IPS DF 6.9 (cell line): ENCODE measurements at regions not wholly inside any gene's neighbourhood (a gene's known extent, or its start where the extent isn't known, plus 50 kb on each side); places are given as distances from the start of the nearest gene placed in this dataset.
"Not testable (repeated sequence)": the region's sequence is repeated elsewhere in the genome, so short reads cannot be mapped to it uniquely, and the experiment has no call there.

Source experiments
- DNase-seq: peaks from one replicate; pipeline ENCODE4 v3.0.0-alpha.2; 2013; ENCODE audit warnings: low read depth, low spot score
- H3K27ac ChIP-seq: one replicate; pipeline ENCODE4 v1.5.1; 2013; ENCODE audit warnings: low read length, control low read depth
- H3K27me3 ChIP-seq: 2 replicates; pipeline ENCODE4 v1.6.1; 2013; ENCODE audit warnings: mild to moderate bottlenecking, low read length; ENCODE audit not compliant: control insufficient read depth, insufficient read depth
- H3K36me3 ChIP-seq: 2 replicates; pipeline ENCODE4 v1.6.1; 2013; ENCODE audit warnings: low read length; ENCODE audit not compliant: control insufficient read depth, insufficient read depth
- H3K4me1 ChIP-seq: 2 replicates; pipeline ENCODE4 v1.6.1; 2013; ENCODE audit warnings: low read length; ENCODE audit not compliant: control insufficient read depth, insufficient read depth
- H3K4me3 ChIP-seq: 2 replicates; pipeline ENCODE4 v1.5.1; 2013; ENCODE audit warnings: mild to moderate bottlenecking, low read length
- H3K9me3 ChIP-seq: 2 replicates; pipeline ENCODE4 v1.6.1; 2013; ENCODE audit warnings: low read length, inconsistent platforms; ENCODE audit not compliant: control insufficient read depth, insufficient read depth
- WGBS: extraction: QIAGEN DNeasy Blood & Tissue Kit; methylation state at CpG from one replicate; pipeline ENCODE4 v1.1.7; 2013; ENCODE audit warnings: mixed read lengths, missing lambda C conversion rate; ENCODE audit not compliant: insufficient read length, insufficient coverage; 5-methylcytosine and 5-hydroxymethylcytosine counted together

GRCh38 chr11:38123673-38124072, 1525.6 kb upstream of the RAG2 start:
- WGBS = no CpG with 5 or more reads among the region's 9 CpGs
- Histone ChIP-seq H3K4me3 (no peak overlapping the region), H3K9me3 (no peaks in the 10 kb centered on the region), H3K4me1 (no peaks in the 10 kb centered on the region), H3K27ac (no peak overlapping the region), H3K36me3 (no peaks in the 10 kb centered on the region), H3K27me3 (no peaks in the 10 kb centered on the region)
- no peak for DNase-seq

- no CpG with 5 or more reads among the region's 5 CpGs for WGBS
Measured at GRCh38 chr11:38116616-38117015, 1518.6 kb upstream of the RAG2 start.

GRCh38 chr11:38115381-38115780, 1517.3 kb upstream of the RAG2 start:
- H3K36me3 ChIP-seq, DNase-seq, H3K9me3 ChIP-seq, H3K27ac ChIP-seq, H3K4me1 ChIP-seq, H3K27me3 ChIP-seq, H3K4me3 ChIP-seq: not testable (repeated sequence)
- no CpG with 5 or more reads among the region's 3 CpGs for WGBS

More at GRCh38 chr11:38116616-38117015, 1518.6 kb upstream of the RAG2 start:
- H3K9me3 ChIP-seq, H3K27ac ChIP-seq, H3K4me1 ChIP-seq, H3K27me3 ChIP-seq, H3K4me3 ChIP-seq, H3K36me3 ChIP-seq, DNase-seq: not testable (repeated sequence)

GRCh38 chr11:38100836-38101462, 1502.9 kb upstream of the RAG2 start:
- H3K27ac ChIP-seq = no peak overlapping the region
- H3K4me3 ChIP-seq = no peak overlapping the region
- no peaks in the 10 kb centered on the region for H3K4me1 ChIP-seq
- H3K27me3 ChIP-seq = no peaks in the 10 kb centered on the region
- H3K36me3 ChIP-seq = no peaks in the 10 kb centered on the region
- H3K9me3 ChIP-seq = no peaks in the 10 kb centered on the region
- WGBS = no CpG with 5 or more reads among the region's 4 CpGs
- DNase-seq = no peak

GRCh38 chr11:38095268-38095667, 1497.2 kb upstream of the RAG2 start:
- Histone ChIP-seq H3K27ac (no peak overlapping the region), H3K4me3 (no peak overlapping the region), H3K27me3 (no peaks in the 10 kb centered on the region), H3K4me1 (no peaks in the 10 kb centered on the region), H3K9me3 (no peaks in the 10 kb centered on the region; the same call in 1 of the 2 replicates), H3K36me3 (no peaks in the 10 kb centered on the region)
- WGBS = no CpG with 5 or more reads among the region's 2 CpGs
- no peak for DNase-seq

GRCh38 chr11:38089726-38090125, 1491.7 kb upstream of the RAG2 start:
- no peaks in the 10 kb centered on the region for H3K27me3 ChIP-seq
- H3K9me3 ChIP-seq = no peaks in the 10 kb centered on the region; the same call in 1 of the 2 replicates
- no CpG with 5 or more reads among the region's 7 CpGs for WGBS
- H3K4me3 ChIP-seq = no peak overlapping the region
- DNase-seq = no peak
- H3K27ac ChIP-seq = no peak overlapping the region
- H3K4me1 ChIP-seq = no peaks in the 10 kb centered on the region
- H3K36me3 ChIP-seq = no peaks in the 10 kb centered on the region

- no peak overlapping the region for H3K27ac ChIP-seq
- H3K4me1 ChIP-seq = no peaks in the 10 kb centered on the region
- no peaks in the 10 kb centered on the region for H3K36me3 ChIP-seq
- no peaks in the 10 kb centered on the region for H3K27me3 ChIP-seq
- WGBS = no CpG with 5 or more reads among the region's 3 CpGs
- no peak overlapping the region for H3K4me3 ChIP-seq
- no peaks in the 10 kb centered on the region for H3K9me3 ChIP-seq
- no peak for DNase-seq
Measured at GRCh38 chr11:38060920-38061319, 1462.9 kb upstream of the RAG2 start.

- no peak overlapping the region for H3K27ac ChIP-seq
- no peaks in the 10 kb centered on the region for H3K27me3 ChIP-seq
- no peak for DNase-seq
- H3K4me1 ChIP-seq = no peaks in the 10 kb centered on the region
- WGBS = no CpG with 5 or more reads among the region's 3 CpGs
- no peaks in the 10 kb centered on the region for H3K9me3 ChIP-seq
- H3K36me3 ChIP-seq = no peaks in the 10 kb centered on the region
- H3K4me3 ChIP-seq = no peak overlapping the region
Measured at GRCh38 chr11:38060136-38060535, 1462.1 kb upstream of the RAG2 start.

- Histone ChIP-seq H3K27me3 (no peaks in the 10 kb centered on the region), H3K36me3 (no peaks in the 10 kb centered on the region), H3K27ac (no peak overlapping the region), H3K4me1 (0 out of 2 replicates have a peak, but pooled peaks cover 2% of the 10 kb centered on the region), H3K9me3 (no peaks in the 10 kb centered on the region), H3K4me3 (no peak overlapping the region)
- DNase-seq = peak; percentile 9
- WGBS = no CpG with 5 or more reads among the region's 4 CpGs
Measured at GRCh38 chr11:38046571-38047135, 1448.6 kb upstream of the RAG2 start.

GRCh38 chr11:38043060-38043459, 1445.0 kb upstream of the RAG2 start:
- H3K9me3 ChIP-seq = no peaks in the 10 kb centered on the region
- DNase-seq = no peak
- no peak overlapping the region for H3K4me3 ChIP-seq
- no CpG with 5 or more reads among the region's 3 CpGs for WGBS
- no peaks in the 10 kb centered on the region for H3K27me3 ChIP-seq
- no peaks in the 10 kb centered on the region for H3K36me3 ChIP-seq
- no peak overlapping the region for H3K27ac ChIP-seq
- H3K4me1 ChIP-seq = no peaks in the 10 kb centered on the region

GRCh38 chr11:38038777-38039176, 1440.7 kb upstream of the RAG2 start:
- Histone ChIP-seq H3K9me3 (no peaks in the 10 kb centered on the region), H3K4me3 (no peak overlapping the region), H3K4me1 (no peaks in the 10 kb centered on the region), H3K27ac (no peak overlapping the region), H3K27me3 (no peaks in the 10 kb centered on the region), H3K36me3 (no peaks in the 10 kb centered on the region)
- DNase-seq = no peak
- no CpG with 5 or more reads among the region's 2 CpGs for WGBS
